Suppressor macrophage (primary cell): ENCODE measurements at regions not wholly inside any gene's neighbourhood (a gene's known extent, or its start where the extent isn't known, plus 50 kb on each side); places are given as distances from the start of the nearest gene placed in this dataset.

ENCODE experiments used
- DNase-seq, 4 experiments: peaks; one replicate each; pipeline ENCODE4 v3.0.0-alpha.2; 2020 to 2022

GRCh38 chr12:124457287-124458219 is 109.9 kb downstream of the NCOR2 start:
- DNase-seq = peak; percentile 90 to 97 (median 94)

- DNase-seq = peak in 3 of 4 experiments; percentile 16 to 46 (median 44)
These were observed 110.7 kb downstream of the NCOR2 start for GRCh38 chr12:124456652-124457152.

GRCh38 chr12:124456133-124456651 is 111.2 kb downstream of the NCOR2 start:
- no peak for DNase-seq

- DNase-seq = no peak
These were observed 112.1 kb downstream of the NCOR2 start for GRCh38 chr12:124455336-124455735.

- peak; percentile 66 to 86 (median 80) for DNase-seq
These were observed 112.7 kb downstream of the NCOR2 start for GRCh38 chr12:124454735-124455134.

- DNase-seq = no peak
These were observed 113.1 kb downstream of the NCOR2 start for GRCh38 chr12:124454352-124454725.

- DNase-seq = peak; percentile 94 to 98 (median 96)
These were observed 113.7 kb downstream of the NCOR2 start for GRCh38 chr12:124453419-124454351.

GRCh38 chr12:124452576-124453331 is 114.7 kb downstream of the NCOR2 start:
- DNase-seq = no peak

GRCh38 chr12:124451637-124452243 is 115.7 kb downstream of the NCOR2 start:
- no peak for DNase-seq

- no peak for DNase-seq
These were observed 116.4 kb downstream of the NCOR2 start for GRCh38 chr12:124451016-124451415.

- no peak for DNase-seq
These were observed 117.0 kb downstream of the NCOR2 start for GRCh38 chr12:124450376-124450750.

GRCh38 chr12:124449623-124450375 is 117.6 kb downstream of the NCOR2 start:
- DNase-seq = no peak

GRCh38 chr12:124448955-124449622 is 118.3 kb downstream of the NCOR2 start:
- DNase-seq = no peak

- DNase-seq = no peak
These were observed 119.0 kb downstream of the NCOR2 start for GRCh38 chr12:124448241-124448954.

GRCh38 chr12:124446364-124446763 is 121.0 kb downstream of the NCOR2 start:
- DNase-seq = no peak

- no peak for DNase-seq
These were observed 121.6 kb downstream of the NCOR2 start for GRCh38 chr12:124445826-124446225.

- DNase-seq = no peak
These were observed 122.2 kb downstream of the NCOR2 start for GRCh38 chr12:124445121-124445718.

GRCh38 chr12:124443931-124444712 is 123.3 kb downstream of the NCOR2 start:
- DNase-seq = peak; percentile 37 to 74 (median 70)
